PFSK-1 (cell line): ENCODE measurements at regions not wholly inside any gene's neighbourhood (a gene's known extent, or its start where the extent isn't known, plus 50 kb on each side); places are given as distances from the start of the nearest gene placed in this dataset.
A peak's percentile ranks its signal among the peaks of the same experiment; 100 is the strongest.

Experiments
- FOXP2 ChIP-seq: optimal IDR thresholded peaks from 2 replicates; pipeline ENCODE3; 2011; ENCODE audit warnings: borderline replicate concordance, control low read depth, inconsistent platforms; ENCODE audit not compliant: insufficient read depth; ENCODE audit errors: extremely low read length, extremely low read depth
- POLR2AphosphoS5 ChIP-seq: IDR thresholded peaks from 2 replicates; pipeline ENCODE4 v1.6.1; 2012; ENCODE audit warnings: low read depth, mild to moderate bottlenecking, control low read depth, low read length, moderate library complexity
- REST ChIP-seq, 2 experiments: IDR thresholded peaks; 2 replicates each; pipeline versions ENCODE4 v1.6.1 to v1.8.0; 2011 to 2012; ENCODE audit warnings: low read depth in 2 of 2, low read length in 2 of 2, control low read depth in 1 of 2, inconsistent platforms in 1 of 2, mild to moderate bottlenecking in 1 of 2, moderate library complexity in 1 of 2; ENCODE audit not compliant: insufficient read depth in 1 of 2
- SIN3A ChIP-seq: IDR thresholded peaks from 2 replicates; pipeline ENCODE4 v1.6.1; 2012; ENCODE audit warnings: mild to moderate bottlenecking, low read length, moderate library complexity, borderline replicate concordance; ENCODE audit not compliant: insufficient read depth
- TAF1 ChIP-seq: IDR thresholded peaks from 2 replicates; pipeline ENCODE4 v1.6.1; 2012; ENCODE audit warnings: low read length, control low read depth, borderline replicate concordance; ENCODE audit not compliant: insufficient read depth

GRCh38 chr13:75173457-75174356 is 308.3 kb downstream of the TBC1D4 start:
- TF ChIP-seq SIN3A, result no peak
- no peak for TF ChIP-seq POLR2AphosphoS5
- TF ChIP-seq REST (IDR thresholded peaks at IDR 0.05; ENCODE audit: insufficient read depth in 1 of 2, low read depth in 2 of 2, low read length in 2 of 2), result no peak
- no peak for TF ChIP-seq TAF1
- TF ChIP-seq FOXP2, result no peak

DNA sequence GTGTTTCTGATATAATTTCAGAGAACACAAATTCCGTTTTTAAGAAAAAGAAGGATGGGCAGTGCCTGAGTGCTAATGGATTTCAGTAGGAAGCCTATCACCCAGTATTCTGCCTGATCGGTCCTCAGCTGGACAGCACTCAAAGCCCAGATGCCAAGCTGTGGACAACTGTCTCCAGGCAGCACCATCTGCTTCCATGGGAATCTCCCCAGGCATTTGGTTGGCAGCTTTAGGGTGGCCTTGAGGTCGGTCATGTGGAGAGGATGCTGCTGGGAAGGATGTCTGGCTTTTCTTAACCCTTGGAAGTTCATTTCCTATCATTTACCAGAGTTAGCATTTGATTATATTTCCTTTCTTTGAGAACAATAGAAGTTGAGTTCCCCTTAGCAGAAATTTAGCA is 311.7 kb downstream of the TBC1D4 start:
- TF ChIP-seq TAF1 (no peak), SIN3A (no peak), REST (IDR thresholded peaks at IDR 0.05; ENCODE audit: insufficient read depth in 1 of 2, low read depth in 2 of 2, low read length in 2 of 2) (peak in 1 of 2 experiments; percentile 45; a peak in 1 of 4 replicates), FOXP2 (no peak), POLR2AphosphoS5 (no peak)

DNA sequence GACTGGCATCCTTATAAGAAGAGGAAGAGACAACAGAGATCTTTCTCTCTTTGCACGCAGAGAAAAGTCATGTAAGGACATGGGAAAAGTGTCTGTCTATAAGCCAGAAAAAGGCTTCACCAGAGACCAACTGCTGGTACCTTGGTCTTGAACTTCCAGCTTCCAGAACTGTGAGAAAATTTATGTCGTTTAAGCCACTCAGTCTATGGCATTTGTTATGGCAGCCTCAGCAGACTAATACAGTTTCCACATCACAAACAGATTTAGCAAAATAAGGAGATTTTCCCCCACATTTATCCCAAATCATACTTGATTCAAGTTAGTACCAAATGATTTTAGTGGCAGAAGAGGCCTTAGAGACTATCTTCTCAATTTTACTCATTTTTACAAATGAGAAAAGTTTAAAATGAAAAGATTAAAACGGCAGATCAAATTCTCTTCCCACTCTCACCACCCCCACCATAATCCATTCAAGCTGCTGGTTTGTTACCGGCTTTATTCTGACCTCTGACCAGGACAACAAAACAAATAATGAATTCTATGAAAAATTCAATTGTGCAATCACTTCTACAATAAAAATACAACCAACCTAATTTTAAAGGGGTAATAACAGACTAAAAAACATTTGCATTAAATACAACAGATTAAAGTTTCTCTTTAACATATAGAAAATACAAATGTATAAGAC is 316.3 kb downstream of the TBC1D4 start:
- no peak for TF ChIP-seq REST (IDR thresholded peaks at IDR 0.05; ENCODE audit: insufficient read depth in 1 of 2, low read depth in 2 of 2, low read length in 2 of 2)
- TF ChIP-seq FOXP2, result no peak
- TF ChIP-seq POLR2AphosphoS5, result no peak

DNA sequence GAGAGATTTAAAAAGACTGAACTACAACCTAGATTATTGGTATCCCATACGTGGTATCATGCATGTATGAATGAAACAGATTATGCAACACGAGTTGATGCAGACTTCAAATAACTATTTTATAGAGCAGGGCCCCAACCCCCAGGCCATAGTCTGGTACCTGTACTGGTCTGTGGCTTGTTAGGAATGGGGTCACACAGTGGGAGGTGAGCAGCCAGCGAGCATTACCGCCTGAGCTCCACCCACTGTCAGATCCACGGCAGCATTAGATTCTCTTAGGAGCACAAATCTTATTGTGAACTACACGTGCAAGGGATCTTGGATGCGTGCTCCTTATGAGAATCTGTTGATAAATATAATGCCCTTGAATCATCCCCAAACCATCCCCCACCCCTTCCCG is 320.2 kb downstream of the TBC1D4 start:
- no peak for TF ChIP-seq TAF1
- no peak for TF ChIP-seq REST (IDR thresholded peaks at IDR 0.05; ENCODE audit: insufficient read depth in 1 of 2, low read depth in 2 of 2, low read length in 2 of 2)
- no peak for TF ChIP-seq SIN3A
- TF ChIP-seq FOXP2, result no peak
- no peak for TF ChIP-seq POLR2AphosphoS5
